ENCODE measurements at regions not wholly inside any gene's neighbourhood (a gene's known extent, or its start where the extent isn't known, plus 50 kb on each side); places are given as distances from the start of the nearest gene placed in this dataset.

DNA sequence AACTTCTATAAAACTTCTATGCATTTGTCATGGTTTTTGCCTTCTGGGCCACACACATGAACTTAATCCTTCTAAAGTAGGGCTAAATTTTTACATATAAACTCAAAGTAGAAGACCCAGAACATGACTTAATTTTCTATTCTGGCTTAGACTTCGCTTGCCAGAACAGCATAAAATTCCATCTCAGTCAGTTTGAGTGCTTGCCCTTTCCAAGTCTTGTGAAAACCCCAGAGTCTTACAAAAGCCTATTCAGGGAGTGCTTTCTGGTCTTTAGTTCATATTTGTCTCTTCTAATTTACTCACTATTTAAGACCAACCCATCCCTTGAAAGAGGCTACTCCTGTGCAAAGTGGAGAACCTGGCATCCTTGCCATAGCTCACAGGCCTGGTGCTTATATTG is 201.6 kb upstream of the MEOX2 start:
- TF ChIP-seq, protein P1, sequence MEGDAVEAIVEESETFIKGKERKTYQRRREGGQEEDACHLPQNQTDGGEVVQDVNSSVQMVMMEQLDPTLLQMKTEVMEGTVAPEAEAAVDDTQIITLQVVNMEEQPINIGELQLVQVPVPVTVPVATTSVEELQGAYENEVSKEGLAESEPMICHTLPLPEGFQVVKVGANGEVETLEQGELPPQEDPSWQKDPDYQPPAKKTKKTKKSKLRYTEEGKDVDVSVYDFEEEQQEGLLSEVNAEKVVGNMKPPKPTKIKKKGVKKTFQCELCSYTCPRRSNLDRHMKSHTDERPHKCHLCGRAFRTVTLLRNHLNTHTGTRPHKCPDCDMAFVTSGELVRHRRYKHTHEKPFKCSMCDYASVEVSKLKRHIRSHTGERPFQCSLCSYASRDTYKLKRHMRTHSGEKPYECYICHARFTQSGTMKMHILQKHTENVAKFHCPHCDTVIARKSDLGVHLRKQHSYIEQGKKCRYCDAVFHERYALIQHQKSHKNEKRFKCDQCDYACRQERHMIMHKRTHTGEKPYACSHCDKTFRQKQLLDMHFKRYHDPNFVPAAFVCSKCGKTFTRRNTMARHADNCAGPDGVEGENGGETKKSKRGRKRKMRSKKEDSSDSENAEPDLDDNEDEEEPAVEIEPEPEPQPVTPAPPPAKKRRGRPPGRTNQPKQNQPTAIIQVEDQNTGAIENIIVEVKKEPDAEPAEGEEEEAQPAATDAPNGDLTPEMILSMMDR (IDR thresholded peaks at IDR 0.05), result no peak
- TF ChIP-seq POLR2AphosphoS5 (IDR thresholded peaks at IDR 0.05), result no peak
- TF ChIP-seq POLR2A (IDR thresholded peaks at IDR 0.05), result no peak

Measured in prostate gland (tissue), 2 donors.